G401.6 (cell line): ENCODE measurements at regions not wholly inside any gene's neighbourhood (a gene's known extent, or its start where the extent isn't known, plus 50 kb on each side); places are given as distances from the start of the nearest gene placed in this dataset.

ENCODE experiments used
- FAIRE-seq: peaks from 2 replicates; lab custom pipeline; 2012; peaks lifted over from hg19 to GRCh38; lab: Jason Lieb, UNC

- no peak for FAIRE-seq
These were observed 1277.3 kb downstream of the UQCRFS1 start for GRCh38 chr19:27935669-27936068.

DNA sequence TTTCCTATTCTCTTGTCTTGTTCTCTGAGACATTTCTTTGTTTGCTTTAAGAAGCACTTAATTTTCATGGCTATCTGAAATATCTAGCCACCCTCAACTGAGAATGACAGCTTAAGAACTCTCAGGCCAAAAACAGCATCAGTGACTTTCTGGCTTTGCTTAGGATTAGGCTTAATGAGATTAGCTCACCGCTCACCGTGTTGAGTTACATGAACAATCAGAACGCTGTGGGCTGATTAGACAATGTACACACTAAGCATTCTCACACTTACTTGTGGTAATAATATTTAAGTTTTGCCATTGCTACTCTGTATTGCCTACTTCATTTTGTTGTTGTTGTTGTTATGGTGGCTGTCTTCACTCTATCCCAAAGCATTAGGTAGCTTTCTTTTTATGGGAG is 1283.6 kb downstream of the UQCRFS1 start:
- no peak for FAIRE-seq

- no peak for FAIRE-seq
These were observed 1287.7 kb downstream of the UQCRFS1 start for GRCh38 chr19:27925202-27925601.

DNA sequence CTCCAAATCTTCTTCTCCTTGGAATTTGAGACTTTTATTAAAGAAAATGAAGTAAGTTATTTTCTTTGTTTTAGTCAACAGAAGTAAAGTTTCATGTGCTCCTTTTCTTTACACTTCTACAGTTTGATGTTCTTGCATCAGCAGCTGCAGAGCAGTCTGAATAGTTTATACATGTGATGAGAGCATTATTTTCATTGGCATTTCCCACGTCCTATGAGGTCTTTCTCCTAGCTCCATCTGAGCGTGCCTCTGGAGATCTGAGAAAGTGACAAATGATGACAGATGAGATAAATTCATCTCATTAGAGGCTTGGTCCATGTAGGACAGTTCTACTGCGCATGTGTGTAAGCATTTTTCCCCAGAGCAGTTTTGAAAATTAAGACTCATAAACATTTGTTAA is 1290.0 kb downstream of the UQCRFS1 start:
- no peak for FAIRE-seq

DNA sequence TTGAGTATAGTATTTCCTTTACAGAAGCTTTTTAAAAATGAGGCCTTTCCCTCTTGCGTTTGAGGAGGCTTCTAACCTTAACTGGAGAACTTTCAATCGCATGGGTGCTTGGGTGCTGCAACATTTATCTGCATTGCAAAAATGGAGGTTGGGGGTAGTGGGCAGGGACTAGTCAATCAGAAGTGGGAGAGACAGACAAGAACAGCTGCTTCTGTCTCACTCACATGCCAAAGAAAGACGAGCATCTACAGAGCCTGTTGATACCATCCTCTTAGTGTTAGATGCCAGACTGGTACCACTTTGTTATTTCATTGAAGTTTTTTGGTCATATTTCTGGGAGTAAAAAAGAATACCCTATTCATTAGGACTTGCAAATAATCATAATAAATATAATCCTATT is 1292.2 kb downstream of the UQCRFS1 start:
- FAIRE-seq = no peak

DNA sequence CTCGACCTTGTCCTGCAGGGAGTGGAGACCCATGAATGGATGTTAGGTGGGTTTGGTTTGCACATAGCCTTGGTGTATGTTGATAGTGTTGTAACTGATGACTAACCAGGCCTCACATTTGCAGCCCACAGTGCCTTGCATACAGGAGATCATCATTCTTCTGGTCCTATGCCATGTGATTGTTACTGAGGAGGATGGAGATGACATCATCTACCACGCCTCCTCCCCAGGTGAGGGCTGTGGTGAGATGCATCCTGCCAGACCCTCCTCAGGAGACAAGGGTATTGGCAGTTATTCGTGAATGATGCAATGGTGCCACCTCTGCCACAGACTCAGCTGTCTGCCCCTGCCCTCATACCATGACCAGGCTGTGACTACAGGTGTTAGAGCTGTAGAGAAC is 1294.1 kb downstream of the UQCRFS1 start:
- no peak for FAIRE-seq

- FAIRE-seq = no peak
These were observed 1301.6 kb downstream of the UQCRFS1 start for GRCh38 chr19:27911122-27911898.

DNA sequence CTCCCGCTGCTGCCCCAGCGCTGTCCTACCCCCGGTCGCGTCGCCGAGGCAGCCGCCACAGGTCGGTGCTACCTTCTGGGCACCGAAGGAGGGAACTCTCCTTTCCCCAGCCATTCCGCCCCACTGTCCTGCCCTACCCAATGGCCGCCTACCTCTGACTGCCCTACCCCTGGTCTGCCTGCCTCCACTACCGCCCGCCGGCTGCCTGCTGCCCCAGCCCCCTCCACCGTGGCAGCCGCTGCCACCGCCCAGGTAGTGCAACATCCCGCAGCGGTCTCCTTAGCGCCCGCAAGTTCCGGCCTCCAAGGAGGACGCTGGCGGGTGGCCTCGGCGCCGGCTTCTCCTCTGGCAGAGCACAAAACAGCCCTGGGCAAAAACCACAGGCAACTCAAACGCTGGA is 1303.1 kb downstream of the UQCRFS1 start:
- FAIRE-seq = no peak

- no peak for FAIRE-seq
These were observed 1303.6 kb downstream of the UQCRFS1 start for GRCh38 chr19:27909185-27909840.

DNA sequence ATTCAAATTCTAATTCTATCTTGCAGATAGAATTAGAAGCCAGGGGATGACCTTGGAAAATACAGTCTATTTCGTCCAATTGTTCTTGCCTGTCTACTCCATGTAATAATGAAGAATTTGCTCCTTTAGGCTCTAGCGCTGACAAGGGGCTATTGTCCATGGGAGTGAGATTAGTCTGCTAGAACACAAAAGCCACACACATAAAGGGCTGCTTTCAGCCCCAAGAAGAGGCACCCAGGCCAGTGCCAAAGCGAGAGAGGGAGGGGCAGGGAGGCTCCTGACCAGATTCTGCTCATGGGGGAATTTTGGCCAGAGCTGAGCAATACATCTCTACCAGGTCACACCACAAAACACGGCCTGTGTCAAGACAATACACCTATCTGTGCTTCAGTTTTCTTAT is 1306.9 kb downstream of the UQCRFS1 start:
- no peak for FAIRE-seq

GRCh38 chr19:27905074-27905473 is 1307.9 kb downstream of the UQCRFS1 start:
- no peak for FAIRE-seq

- no peak for FAIRE-seq
These were observed 1311.9 kb downstream of the UQCRFS1 start for GRCh38 chr19:27901078-27901477.

GRCh38 chr19:27896091-27896490 is 1316.9 kb downstream of the UQCRFS1 start:
- FAIRE-seq = no peak

GRCh38 chr19:27894906-27895754 is 1317.8 kb downstream of the UQCRFS1 start:
- no peak for FAIRE-seq

DNA sequence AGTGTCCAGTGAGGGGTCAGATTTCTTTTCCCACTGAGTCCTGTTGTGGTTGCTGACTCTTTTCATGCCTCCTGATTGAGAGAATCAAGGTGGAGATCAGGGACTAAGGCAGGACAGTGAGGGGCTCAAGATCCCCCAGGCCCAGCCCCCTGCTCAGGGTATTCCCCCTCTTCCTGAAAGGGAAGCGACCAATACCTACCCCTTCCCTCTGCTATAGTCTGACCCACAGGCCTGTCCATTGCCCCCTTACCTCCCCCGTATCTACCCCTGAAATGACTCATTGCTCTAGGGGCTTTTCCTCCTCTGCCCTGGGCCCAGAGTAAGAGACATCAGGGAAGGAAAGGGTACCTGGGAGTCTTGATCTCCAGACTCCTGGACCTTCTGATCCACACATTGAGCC is 1320.5 kb downstream of the UQCRFS1 start:
- FAIRE-seq = no peak

GRCh38 chr19:27891411-27891810 is 1321.5 kb downstream of the UQCRFS1 start:
- FAIRE-seq = no peak

DNA sequence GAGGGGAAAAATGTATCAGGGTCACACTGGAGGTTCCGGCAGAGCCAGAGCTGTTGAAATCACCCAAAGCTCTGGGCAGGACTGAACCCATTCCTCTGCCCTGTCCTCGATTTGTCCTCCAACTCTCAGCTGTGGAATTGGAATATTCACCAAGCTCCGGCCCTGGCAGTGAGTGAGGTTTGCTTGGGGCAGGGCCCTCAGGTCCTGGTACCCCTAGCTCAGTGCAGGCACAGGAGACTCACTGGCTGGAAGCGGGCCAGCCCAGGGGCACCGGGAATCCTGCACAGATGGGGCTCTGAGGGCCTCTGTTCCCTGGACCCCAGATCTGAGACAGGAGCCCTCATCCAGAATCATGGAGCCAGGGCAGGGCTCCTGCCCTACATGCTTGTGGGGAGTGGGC is 1322.3 kb downstream of the UQCRFS1 start:
- no peak for FAIRE-seq

GRCh38 chr19:27890206-27890605 is 1322.7 kb downstream of the UQCRFS1 start:
- FAIRE-seq = no peak

GRCh38 chr19:27889156-27889555 is 1323.8 kb downstream of the UQCRFS1 start:
- no peak for FAIRE-seq

- FAIRE-seq = no peak
These were observed 1325.0 kb downstream of the UQCRFS1 start for GRCh38 chr19:27887946-27888345.

- FAIRE-seq = no peak
These were observed 1327.6 kb downstream of the UQCRFS1 start for GRCh38 chr19:27885359-27885758.

- FAIRE-seq = no peak
These were observed 1328.6 kb downstream of the UQCRFS1 start for GRCh38 chr19:27884376-27884775.

GRCh38 chr19:27881213-27881612 is 1331.7 kb downstream of the UQCRFS1 start:
- no peak for FAIRE-seq
